Ramos (cell line): ENCODE measurements at regions not wholly inside any gene's neighbourhood (a gene's known extent, or its start where the extent isn't known, plus 50 kb on each side); places are given as distances from the start of the nearest gene placed in this dataset.

Experiments
- in situ Hi-C: fragments of 300-500 bp; cut with MboI; formaldehyde crosslinking; loops from one replicate; pipeline ENCODE4 v1.14.3; 2022; ENCODE audit warnings: low sequenced_read_pairs; ENCODE audit not compliant: unreplicated experiment

DNA sequence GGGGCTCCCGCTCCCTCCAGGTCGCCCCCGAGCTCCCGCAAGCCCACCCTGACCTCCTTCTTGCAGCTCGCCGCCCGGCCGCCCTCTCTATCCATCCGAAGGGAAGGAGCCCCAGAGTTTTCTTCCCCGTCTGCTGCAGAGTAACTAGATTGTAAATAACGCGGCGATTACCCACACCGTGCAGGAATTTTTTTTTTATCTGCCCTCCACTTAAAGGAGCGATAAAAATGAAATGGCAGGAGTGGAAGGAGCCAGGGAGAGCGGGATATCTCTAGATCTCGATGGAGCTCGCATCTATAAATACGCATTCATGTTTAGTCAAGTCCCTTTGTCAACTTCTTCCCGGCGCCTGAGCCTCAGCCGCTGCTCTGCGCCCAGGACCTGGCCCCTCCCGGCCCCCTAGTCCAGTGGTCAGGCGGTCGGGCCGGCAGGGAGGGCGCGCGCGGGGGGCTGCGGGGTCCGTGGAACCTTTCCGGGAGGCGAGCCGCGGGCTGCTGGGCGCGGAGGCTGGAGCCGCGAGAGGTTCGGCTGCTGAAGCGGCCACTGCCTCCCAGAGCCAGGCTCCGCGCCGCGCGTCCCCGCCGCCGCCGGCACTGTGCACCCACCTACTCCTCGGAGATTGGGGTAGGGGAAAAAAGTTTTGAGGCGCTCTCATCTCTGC, 386.0 kb downstream of the BCAT1 start:
- in situ Hi-C loops: no loop called here

DNA sequence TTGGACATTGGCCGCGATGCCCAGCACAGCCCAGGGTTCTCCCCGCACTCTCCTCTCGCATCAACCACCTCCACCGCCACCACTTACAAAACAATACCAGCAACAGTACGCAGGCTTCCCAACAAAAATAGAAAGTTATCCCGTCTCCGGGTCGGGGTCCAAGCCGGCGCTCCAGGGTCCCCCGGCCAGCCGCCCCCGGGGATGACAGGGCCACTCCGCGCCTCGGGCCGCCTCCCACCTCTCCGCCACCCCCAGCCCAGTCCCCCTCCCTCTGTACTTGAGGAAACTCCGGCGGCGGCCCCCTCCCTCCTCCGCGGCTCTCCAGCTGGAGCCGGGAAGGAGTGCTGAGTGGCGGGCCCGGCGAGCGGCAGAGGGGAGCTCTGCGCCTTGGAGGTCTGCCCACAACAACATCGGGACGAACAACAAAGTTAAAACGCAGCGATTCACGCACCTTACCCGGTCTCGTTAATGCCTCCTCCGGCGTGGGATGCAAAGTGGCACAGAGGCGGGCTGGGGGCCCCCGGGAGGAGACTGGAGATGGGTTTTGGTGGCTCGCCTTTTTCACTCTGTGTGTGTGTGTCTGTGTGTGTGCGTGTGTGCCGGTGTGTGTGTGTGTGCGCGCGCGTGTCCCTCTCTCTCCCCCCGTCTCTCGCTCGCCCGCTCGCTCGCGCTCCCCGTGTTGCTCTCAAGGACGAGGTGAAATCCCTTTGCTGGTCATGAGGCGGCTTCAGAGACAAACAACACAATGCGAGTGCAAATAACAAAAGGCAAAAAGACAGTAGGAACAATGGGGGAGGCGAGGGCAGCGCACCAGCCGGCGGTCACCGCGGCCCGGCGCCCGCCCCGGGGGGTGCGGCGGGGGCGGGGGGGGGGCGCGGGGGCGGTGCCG, 386.8 kb downstream of the BCAT1 start:
- in situ Hi-C loops: no loop called here

DNA sequence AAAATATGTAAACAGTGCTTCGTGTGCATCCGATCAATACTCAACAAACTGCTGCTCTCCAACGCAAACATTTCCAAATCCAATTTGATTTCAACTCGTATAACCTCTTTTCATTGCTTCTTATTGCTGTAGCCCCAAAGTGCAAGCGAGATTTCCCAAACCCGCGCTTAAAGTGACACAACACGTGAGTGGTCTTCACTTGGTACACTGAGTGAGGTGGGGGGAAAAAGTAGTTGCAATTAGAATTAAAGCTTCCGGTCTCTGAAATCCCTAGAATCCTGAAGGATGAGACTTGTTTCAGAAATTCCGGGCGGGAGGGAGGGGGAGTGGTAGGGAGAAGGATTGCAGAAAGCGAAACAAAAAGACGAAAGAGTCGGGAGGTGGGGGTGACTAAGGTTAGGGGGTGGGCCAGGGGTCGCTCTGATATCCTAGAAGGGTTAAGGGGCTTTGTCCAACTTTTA, 387.5 kb downstream of the BCAT1 start:
- in situ Hi-C loops: no loop called here

- in situ Hi-C loops: no loop called here
Measured at GRCh38 chr12:24560831-24561271, 388.1 kb downstream of the BCAT1 start.

DNA sequence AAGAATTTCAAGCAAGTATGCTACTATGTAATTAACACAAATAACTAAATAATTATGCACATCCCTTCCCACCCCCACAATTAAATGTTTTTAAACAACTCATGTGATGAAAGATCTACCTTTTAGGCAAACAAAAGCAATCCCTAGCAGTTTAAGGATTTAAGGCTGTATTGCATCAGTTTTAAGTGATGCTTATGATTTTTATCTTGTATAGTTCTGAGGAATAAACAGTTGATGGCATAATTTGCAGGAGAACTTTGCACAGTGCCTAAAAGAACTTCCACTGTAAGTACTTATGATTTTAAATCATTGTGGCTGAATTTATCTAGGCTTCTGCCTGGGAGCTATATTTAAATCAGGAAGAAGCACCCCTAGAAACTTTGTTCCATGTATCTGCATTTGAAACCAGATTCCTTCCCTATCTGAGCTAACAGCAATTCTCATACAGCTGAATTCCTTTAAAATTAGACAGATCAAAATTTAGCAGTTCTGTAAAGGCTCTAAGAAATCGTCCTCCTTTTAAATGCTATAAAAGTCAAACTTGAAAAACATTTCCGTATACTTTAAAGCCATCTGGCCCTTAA, 388.6 kb downstream of the BCAT1 start:
- in situ Hi-C loops: no loop called here

- in situ Hi-C loops: no loop called here
Measured at GRCh38 chr12:24557738-24558137, 391.2 kb downstream of the BCAT1 start.

GRCh38 chr12:24555730-24556129, 393.2 kb downstream of the BCAT1 start:
- in situ Hi-C loops: no loop called here

GRCh38 chr12:24554612-24555295, 394.1 kb downstream of the BCAT1 start:
- in situ Hi-C loops: no loop called here

- in situ Hi-C loops: no loop called here
Measured at GRCh38 chr12:24553259-24553658, 395.6 kb downstream of the BCAT1 start.

GRCh38 chr12:24551163-24551786, 397.6 kb downstream of the BCAT1 start:
- in situ Hi-C loops: no loop called here

DNA sequence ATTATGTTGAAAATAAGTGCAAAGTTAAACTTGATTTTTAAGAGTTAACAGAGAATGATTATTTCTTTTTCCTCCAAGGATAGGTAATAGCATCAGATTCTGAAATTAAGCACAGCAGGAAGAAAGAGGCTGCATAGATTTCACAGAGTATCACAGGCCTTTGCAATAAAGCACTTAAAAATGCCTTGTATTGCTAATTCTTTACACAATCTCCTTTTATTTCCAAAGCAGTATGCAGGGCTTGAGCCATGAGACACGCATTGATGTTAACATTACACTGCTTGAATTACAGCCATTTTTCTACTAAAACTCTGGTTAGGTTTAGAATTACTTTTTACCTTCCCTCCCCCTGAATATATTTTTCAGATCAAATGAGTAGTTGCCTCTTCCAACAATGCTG, 398.3 kb downstream of the BCAT1 start:
- in situ Hi-C loops: no loop called here

GRCh38 chr12:24546661-24547060, 402.2 kb downstream of the BCAT1 start:
- in situ Hi-C loops: loop anchor here (25.0 kb wide), 1 partner anchor 466 kb away; no protein-coding TSS in a partner anchor

- in situ Hi-C loops: loop anchor here (25.0 kb wide), 1 partner anchor 466 kb away; no protein-coding TSS in a partner anchor
Measured at GRCh38 chr12:24546084-24546483, 402.8 kb downstream of the BCAT1 start.

- in situ Hi-C loops: loop anchor here (25.0 kb wide), 1 partner anchor 468 kb away; no protein-coding TSS in a partner anchor
Measured at GRCh38 chr12:24544368-24544767, 404.5 kb downstream of the BCAT1 start.

DNA sequence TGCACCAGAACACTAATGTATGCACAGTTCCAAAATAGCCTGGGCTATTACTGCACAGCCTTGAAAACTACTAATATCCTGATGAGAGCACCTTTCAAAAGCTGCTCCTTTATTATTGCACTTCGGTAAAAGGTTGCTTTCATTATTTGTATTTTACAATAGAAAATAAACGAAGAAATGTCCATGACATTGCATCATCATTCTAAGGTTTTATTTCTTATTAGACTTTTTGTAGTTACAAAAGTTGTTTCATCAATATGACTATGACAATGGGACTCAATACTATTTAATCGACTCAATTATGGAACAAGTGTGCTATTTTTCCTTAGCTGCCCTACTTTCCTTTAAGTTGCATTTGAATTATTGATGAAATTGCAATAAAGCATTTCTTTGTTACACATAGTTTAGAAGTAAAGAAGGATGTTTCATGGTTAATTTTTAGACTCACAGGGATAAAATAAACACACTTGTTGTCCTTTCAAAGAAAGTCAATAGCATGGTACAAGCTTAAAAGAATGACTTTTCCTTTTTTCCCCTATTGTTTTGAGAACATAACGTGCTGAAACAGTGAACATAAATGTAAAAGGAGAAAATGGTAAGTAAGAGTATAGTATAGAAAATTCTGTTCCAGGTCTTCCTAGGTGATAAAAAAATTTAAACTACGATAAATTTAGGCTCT, 407.6 kb downstream of the BCAT1 start:
- in situ Hi-C loops: loop anchor here (25.0 kb wide), 1 partner anchor 471 kb away; no protein-coding TSS in a partner anchor

GRCh38 chr12:24539646-24540045, 409.3 kb downstream of the BCAT1 start:
- in situ Hi-C loops: loop anchor here (25.0 kb wide), 1 partner anchor 473 kb away; no protein-coding TSS in a partner anchor

- in situ Hi-C loops: loop anchor here (25.0 kb wide), 1 partner anchor 475 kb away; no protein-coding TSS in a partner anchor
Measured at GRCh38 chr12:24537083-24537860, 411.6 kb downstream of the BCAT1 start.
